Daoy (cell line): ENCODE measurements at regions not wholly inside any gene's neighbourhood (a gene's known extent, or its start where the extent isn't known, plus 50 kb on each side); places are given as distances from the start of the nearest gene placed in this dataset.
A peak's percentile ranks its signal among the peaks of the same experiment; 100 is the strongest.
"Not testable (repeated sequence)": the region's sequence is repeated elsewhere in the genome, so short reads cannot be mapped to it uniquely, and the experiment has no call there.

ENCODE experiments used
- DNase-seq: peaks from one replicate; pipeline ENCODE4 v3.0.0-alpha.2; 2015; ENCODE audit warnings: low read depth

DNA sequence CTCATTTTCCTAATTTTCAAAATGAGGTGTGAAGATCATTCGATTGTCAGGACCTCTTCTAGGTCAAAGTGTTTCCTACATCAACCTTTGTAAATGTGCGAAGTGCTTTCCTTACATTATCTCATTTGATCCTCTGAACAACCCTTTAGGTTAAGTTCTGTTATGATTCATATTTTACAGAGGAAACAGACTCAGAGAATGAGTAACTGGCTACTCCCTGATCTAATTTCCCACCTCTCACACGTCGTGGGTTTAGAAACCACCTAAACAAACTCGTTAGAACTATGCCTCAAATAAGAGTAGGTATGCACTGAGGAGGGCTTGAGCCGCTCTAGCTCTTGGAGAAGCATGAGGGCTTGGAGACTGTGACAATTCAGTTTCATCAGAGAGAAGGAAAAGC lies 148.6 kb downstream of the CD47 start:
- DNase-seq: peak; percentile 73

- DNase-seq: no peak
Measured at GRCh38 chr3:107939691-107940442, 151.0 kb downstream of the CD47 start.

DNA sequence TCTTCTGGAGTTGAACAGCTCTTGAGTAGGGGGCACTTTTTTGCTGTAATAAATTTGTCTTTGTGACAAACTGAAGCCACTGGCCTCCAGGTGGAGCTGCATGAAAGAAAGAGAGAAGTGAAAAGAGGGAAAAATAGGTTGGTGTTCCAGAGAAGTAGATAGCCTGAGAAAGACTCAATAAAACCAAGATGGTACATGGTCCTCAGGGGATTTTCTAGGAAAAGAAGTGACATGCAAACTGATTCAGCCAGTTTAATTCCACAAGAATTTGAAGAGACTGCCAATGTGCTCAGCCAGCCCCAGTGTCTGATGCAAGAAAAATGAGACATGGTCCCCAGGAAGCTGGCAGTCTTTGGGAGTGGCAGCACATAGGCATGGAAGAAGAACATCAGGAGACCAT lies 152.7 kb downstream of the CD47 start:
- peak; percentile 39 for DNase-seq

GRCh38 chr3:107934808-107935207 lies 156.0 kb downstream of the CD47 start:
- no peak for DNase-seq

DNA sequence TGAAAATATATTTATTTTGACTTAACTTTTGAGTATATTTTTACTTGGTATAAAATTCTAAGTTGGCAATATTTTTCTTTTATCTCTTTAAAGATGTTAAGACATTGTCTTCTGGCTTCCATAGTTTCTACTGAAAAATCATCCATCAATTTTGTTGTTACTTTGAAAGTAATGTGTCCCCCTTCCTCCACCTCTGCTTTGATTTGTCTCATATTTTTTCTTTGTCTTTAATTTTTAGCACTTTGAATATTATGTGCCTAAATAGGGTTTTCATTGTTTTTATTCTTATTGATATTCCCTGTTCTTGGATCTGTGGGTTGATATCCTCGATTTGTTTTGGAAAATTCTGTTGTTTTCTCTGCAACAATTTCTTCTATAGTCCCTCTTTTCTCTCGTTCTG lies 157.4 kb downstream of the CD47 start:
- no peak for DNase-seq

GRCh38 chr3:107931326-107931725 lies 159.5 kb downstream of the CD47 start:
- DNase-seq: no peak

DNA sequence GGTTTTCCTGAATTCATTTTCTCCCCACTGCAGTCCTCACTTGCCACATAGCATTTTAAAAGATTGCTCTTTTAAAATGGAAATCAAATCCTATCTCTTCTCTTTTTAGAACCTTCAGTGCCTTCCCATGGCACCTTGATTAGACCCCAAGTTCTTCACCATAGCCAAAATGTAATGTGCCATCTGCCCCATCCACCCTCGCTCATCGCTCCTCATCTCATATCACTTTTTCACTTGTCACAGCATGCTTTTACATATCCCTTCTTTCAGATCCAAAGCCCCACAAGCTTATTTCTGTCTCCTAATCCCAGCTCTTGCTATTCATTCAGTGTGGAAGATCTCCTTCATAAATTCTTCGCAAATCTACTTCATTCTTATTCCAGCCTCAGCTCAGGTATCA lies 161.7 kb downstream of the CD47 start:
- DNase-seq: no peak

DNA sequence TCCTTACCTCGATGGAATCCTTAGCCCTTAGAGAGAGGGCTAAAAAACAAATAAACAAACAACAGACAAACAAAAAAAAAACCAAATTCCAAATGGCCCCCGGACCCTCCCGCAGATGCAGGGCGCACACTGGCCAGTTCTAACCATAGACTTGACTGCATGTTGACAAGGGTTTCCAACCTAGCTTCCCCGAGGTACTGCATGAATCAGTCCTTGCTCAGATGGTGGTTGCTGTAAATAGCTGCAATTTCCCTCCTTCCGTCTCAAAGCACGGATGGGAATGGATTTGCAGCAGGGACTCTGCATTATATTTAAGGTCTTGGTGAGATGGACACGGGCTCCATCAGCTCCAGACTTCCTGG lies 162.8 kb downstream of the CD47 start:
- peak; percentile 60 for DNase-seq

DNA sequence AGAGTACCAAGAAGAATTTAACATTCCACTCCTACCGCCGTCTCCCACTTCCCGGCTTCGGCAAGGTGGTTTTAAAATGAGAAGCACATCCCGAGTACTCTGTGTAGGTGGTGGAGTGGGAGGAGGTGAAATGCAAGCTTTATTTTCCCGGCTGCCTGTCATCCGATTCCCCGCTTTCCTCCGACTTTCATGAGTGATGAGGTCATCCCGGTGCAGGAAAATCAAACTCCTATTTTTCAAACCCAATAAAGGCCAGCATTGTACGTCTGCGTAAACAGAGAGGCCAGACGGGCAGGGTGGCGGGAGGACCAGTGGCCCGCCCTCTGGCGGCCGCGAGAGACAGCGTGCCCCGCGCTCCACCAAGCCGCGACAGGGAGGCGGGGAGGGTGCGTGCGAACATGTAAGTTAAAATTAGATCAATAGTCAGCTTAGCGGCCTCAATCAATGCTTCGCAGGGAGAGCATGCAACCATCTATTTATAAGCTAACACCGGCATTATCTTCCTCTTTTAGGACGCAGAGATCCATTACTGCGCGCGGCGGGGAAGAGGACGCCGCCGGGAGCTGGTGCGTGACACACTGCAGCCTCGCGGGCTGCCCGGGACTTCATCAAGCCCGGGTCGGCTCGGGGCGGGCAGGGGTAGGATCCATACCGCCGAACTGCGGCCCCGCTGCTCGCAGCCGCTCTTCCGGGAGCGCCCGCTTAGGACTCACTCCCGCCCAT lies 163.3 kb downstream of the CD47 start:
- DNase-seq: peak; percentile 82

GRCh38 chr3:107925851-107926250 lies 165.0 kb downstream of the CD47 start:
- no peak for DNase-seq

DNA sequence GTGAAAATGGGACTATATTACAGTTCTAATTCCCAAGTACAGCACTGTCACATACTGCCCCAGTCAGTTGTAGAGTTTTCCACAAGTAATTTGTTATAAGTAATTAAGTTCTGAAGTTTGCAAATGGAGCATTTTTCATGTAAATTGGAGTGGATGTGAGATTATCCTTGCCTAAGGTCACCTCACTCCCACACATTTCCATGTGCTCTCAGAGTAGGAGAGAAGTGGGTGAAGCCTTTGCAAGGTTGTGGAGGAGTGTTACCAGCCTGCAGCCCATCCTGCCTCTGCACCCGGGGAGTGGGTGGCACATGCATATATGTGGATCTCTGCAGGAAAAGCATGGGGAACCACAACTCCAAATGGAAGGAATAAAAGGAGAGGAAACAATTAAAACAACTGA lies 169.8 kb downstream of the CD47 start:
- DNase-seq: no peak

GRCh38 chr3:107920538-107920937 lies 170.3 kb downstream of the CD47 start:
- DNase-seq: no peak

GRCh38 chr3:107919239-107919638 lies 171.6 kb downstream of the CD47 start:
- DNase-seq: no peak

GRCh38 chr3:107916171-107916570 lies 174.7 kb downstream of the CD47 start:
- no peak for DNase-seq

GRCh38 chr3:107915706-107916105 lies 175.1 kb downstream of the CD47 start:
- DNase-seq: no peak

- no peak for DNase-seq
Measured at GRCh38 chr3:107913701-107914100, 177.1 kb downstream of the CD47 start.

DNA sequence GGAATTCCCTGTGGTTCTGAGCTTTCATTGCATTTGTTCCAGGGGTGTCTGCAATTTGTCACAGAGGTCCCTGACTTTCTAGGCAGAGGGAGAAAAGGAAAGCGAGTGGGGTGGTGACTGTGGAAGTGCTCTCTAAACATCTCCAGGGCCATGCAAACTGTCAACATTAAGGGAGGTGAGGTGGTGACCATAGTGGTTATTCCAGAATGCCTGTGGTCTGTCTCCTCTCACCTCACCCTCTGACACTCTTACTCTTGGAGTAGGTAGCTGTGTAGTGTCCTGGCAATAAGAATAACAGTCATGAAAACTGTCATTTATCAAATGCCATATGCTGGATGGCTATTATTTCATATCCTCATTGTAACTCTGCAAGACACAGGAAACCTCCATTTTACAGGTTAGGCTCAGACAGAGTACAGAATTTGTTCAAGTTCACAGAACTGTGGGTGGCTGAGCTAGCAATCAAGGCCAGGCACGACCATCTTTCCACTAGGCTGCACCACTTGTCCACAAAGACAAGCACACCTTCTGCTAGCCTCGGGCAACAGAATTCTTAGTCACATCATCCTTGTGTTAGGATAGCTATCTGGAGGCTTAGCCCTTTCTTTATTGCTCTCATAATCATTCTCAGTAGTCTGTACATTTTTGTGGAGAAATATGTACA lies 179.4 kb downstream of the CD47 start:
- DNase-seq: no peak

GRCh38 chr3:107910713-107911259 lies 180.0 kb downstream of the CD47 start:
- DNase-seq: no peak

DNA sequence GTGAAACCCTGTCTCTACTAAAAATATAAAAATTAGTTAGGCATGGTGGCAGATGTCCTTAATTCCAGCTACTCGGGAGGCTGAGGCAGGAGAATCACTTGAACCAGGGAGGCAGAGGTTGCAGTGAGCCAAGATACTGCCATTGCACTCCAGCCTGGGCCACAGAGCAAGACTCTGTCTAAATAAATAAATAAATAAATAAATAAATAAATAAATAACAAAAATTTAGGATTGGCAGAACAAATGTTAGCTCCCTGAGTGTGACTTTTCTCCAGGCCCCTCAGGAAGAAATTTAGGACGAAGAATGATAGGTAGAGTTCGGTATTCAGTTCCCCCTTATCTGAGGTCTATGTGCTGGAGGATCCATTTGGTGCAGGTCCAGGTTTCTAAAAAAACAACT lies 181.2 kb downstream of the CD47 start:
- DNase-seq: not testable (repeated sequence)

GRCh38 chr3:107907996-107908395 lies 182.8 kb downstream of the CD47 start:
- DNase-seq: no peak

GRCh38 chr3:107904536-107905066 lies 186.2 kb downstream of the CD47 start:
- no peak for DNase-seq

DNA sequence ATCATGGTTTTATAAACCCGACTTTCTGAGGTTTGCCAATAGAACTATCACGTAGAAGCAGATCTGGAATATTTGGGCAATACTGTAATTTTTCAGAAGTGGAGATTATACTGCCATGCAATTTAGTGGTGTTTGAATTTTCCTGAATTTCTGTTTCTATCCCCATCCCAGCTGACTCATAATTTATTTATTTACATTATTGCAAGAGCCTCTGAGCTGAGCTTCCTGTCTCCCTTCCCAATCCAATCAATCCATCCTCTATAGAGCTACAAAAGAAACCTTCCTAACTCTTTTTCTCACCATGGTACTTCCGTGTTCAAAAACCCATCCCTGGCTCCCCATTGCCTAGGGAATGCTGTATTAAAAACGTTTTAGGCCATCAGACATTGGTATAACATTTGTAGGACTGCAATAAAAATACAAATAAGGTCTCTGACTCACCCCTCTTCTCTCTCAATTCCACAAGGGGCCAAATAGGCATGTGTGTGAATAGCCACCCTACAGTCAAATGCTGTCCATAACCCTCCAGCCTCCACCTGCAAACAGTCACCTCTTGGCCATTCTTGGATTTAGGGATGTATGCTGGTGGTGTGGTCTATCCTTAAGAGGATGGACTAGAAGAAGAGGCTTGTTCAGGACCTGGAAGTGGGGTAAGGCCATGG lies 190.7 kb downstream of the CD47 start:
- DNase-seq: no peak
